Upper lobe of right lung (tissue), 1 donor: ENCODE measurements at regions not wholly inside any gene's neighbourhood (a gene's known extent, or its start where the extent isn't known, plus 50 kb on each side); places are given as distances from the start of the nearest gene placed in this dataset.

Experiments used
- ATAC-seq: fragments of 200-7000 bp; cut with Tn5 transposase; one replicate; pipeline ENCODE4 v1.9.1; 2020; ENCODE audit warnings: mild to moderate bottlenecking, moderate library complexity
- DNase-seq: peaks from one replicate; pipeline ENCODE4 v3.0.0-alpha.2; 2020
- H3K27ac ChIP-seq: fragments of 200-600 bp; one replicate; pipeline ENCODE4 v1.8.0; 2022
- H3K27me3 ChIP-seq: fragments of 200-600 bp; one replicate; pipeline ENCODE4 v1.8.0; 2022; ENCODE audit warnings: mild to moderate bottlenecking
- H3K36me3 ChIP-seq: fragments of 200-600 bp; one replicate; pipeline ENCODE4 v1.8.0; 2022
- H3K4me1 ChIP-seq: fragments of 200-600 bp; one replicate; pipeline ENCODE4 v1.8.0; 2022
- H3K4me3 ChIP-seq: fragments of 200-600 bp; one replicate; pipeline ENCODE4 v1.8.0; 2022; ENCODE audit warnings: mild to moderate bottlenecking
- H3K9me3 ChIP-seq: fragments of 200-600 bp; one replicate; pipeline ENCODE4 v1.8.0; 2022
- intact Hi-C: fragments of 100-400 bp; cut with DNase I; formaldehyde crosslinking; loops from one replicate; pipeline ENCODE4 v1.11.0; 2022
- TF ChIP-seq, protein P1 (sequence below): fragments of 200-600 bp; IDR thresholded peaks from one replicate; pipeline ENCODE4 v1.8.0; 2022; ENCODE audit warnings: antibody characterized with exemption
- donor health status: DM: no; HTN: yes; CAD: no; lungs with severe emphysema.

DNA sequence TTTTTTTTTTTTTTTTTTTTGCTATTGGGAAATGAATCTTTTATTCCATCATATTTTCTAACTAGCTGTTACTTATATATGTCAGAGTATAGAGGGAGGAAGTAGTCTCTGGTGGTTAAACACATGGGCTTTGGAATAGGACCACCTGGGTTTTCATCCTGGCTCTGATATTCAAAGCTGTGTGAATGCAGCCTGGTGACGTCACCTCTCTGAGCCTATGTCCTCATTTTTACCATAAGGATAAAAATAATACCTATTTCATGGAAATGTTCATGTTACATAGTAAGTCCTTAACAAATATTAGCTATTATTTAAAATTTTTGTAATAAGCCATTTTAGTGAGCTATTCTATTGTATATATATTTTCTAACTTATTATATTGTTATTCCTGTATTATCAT lies 58.8 kb upstream of the TOX2 start:
- intact Hi-C loops: no loop called here
- ATAC-seq (no peak), DNase-seq (no peak)
- no peaks in the 10 kb centered on the region for H3K36me3 ChIP-seq
- TF ChIP-seq, protein P1, sequence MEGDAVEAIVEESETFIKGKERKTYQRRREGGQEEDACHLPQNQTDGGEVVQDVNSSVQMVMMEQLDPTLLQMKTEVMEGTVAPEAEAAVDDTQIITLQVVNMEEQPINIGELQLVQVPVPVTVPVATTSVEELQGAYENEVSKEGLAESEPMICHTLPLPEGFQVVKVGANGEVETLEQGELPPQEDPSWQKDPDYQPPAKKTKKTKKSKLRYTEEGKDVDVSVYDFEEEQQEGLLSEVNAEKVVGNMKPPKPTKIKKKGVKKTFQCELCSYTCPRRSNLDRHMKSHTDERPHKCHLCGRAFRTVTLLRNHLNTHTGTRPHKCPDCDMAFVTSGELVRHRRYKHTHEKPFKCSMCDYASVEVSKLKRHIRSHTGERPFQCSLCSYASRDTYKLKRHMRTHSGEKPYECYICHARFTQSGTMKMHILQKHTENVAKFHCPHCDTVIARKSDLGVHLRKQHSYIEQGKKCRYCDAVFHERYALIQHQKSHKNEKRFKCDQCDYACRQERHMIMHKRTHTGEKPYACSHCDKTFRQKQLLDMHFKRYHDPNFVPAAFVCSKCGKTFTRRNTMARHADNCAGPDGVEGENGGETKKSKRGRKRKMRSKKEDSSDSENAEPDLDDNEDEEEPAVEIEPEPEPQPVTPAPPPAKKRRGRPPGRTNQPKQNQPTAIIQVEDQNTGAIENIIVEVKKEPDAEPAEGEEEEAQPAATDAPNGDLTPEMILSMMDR: no peak
- no peak overlapping the region for H3K4me3 ChIP-seq
- peaks cover 3% of the 10 kb centered on the region for H3K4me1 ChIP-seq
- no peaks in the 10 kb centered on the region for H3K27me3 ChIP-seq
- no peak overlapping the region for H3K27ac ChIP-seq
- H3K9me3 ChIP-seq: no peaks in the 10 kb centered on the region

DNA sequence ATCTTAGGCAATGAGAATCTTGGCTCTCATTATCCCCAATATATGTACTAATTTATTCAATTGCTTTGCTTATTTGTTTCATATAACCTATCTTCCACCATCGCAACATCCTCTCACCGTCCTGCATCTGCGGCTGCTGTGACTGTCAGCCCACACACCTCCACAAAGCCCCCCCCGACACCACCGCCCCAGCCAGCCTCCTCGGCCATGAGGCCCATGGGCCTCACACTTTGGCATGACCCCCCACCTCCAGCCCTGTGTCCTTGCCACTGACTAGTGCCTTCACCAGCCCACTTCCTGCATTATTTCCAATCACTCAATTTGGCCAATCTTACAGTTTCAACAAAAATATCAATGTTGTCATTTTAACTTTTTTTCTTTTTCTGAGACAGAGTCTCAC lies 60.7 kb upstream of the TOX2 start:
- DNase-seq: no peak

DNA sequence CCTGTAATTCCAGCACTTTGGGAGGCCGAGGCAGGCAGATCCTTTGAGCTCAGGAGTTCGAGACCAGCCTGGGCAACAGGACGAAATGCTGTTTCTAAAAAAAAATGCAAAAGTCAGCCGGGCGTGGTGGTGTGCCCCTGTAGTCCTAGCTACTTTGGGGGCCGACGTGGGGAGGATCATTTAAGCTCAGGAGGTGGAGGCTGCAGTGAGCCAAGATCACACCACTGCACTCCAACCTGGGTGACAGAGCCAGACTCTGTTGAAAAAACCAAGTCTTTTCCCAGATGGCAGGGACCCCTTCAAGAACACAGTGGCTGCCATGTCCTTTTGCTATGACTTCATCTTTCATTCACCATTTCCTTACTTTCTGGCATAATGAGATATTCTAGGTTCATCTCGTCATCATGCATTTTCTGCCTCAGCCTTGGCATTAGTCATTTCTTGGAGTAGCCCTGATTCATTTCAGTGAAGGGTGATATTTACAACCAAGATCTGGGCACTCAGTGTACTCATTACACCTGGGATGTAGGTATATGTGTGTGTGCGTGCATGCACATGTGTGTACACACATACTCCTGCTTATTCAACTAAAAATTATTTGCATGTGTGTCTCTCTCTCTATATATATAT lies 61.4 kb upstream of the TOX2 start:
- Histone ChIP-seq H3K9me3 (no peaks in the 10 kb centered on the region), H3K4me3 (no peak overlapping the region), H3K36me3 (no peaks in the 10 kb centered on the region), H3K27ac (no peak overlapping the region), H3K4me1 (peaks cover 19% of the 10 kb centered on the region), H3K27me3 (no peaks in the 10 kb centered on the region)
- TF ChIP-seq, protein P1: no peak
- no peak for DNase-seq
- intact Hi-C loops: no loop called here
- ATAC-seq: no peak

More for the DNA sequence above, 60.7 kb upstream of the TOX2 start:
- intact Hi-C loops: no loop called here
- Histone ChIP-seq H3K9me3 (no peaks in the 10 kb centered on the region), H3K27ac (no peak overlapping the region), H3K27me3 (no peaks in the 10 kb centered on the region), H3K4me3 (no peak overlapping the region), H3K4me1 (peaks cover 13% of the 10 kb centered on the region), H3K36me3 (no peaks in the 10 kb centered on the region)
- ATAC-seq: no peak
- TF ChIP-seq, protein P1: no peak

DNA sequence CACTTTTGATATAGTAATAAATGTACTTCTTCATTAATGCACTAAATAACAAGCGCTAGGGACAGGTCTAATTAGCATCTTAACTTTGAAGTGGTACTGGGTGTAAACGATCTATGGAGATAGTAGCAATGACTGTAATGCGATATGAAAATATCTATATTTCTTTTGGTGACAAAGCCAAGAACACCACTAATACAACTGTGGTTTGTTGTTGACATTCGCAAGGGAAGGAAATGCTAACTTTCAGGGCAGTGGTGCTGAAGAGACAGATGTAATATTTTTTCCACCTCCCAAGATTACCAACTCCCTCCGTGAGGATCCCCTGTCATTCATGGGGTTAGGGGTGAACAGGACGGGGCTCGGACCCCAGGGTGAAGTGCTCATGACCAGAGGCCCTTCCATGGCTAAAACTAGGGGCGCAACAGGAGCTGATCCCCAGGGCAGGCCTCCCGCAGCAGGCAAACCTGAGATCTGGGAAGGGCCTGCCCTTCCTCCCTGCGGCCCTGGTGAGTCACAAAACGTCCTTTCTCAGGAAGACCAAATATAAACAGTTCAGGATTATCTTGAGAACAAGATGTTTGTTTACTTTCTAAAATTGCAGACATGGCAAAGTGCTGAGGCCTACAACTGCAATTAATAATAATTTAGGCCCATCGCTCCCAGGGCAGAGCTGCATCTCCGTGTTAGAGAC lies 65.0 kb upstream of the TOX2 start:
- TF ChIP-seq, protein P1: no peak
- Histone ChIP-seq H3K27me3 (no peaks in the 10 kb centered on the region), H3K27ac (peak overlapping the region; percentile 72), H3K36me3 (no peaks in the 10 kb centered on the region), H3K9me3 (no peaks in the 10 kb centered on the region), H3K4me1 (peaks cover 28% of the 10 kb centered on the region), H3K4me3 (no peak overlapping the region)
- intact Hi-C loops: no loop called here
- ATAC-seq: peak; percentile 74
- no peak for DNase-seq

DNA sequence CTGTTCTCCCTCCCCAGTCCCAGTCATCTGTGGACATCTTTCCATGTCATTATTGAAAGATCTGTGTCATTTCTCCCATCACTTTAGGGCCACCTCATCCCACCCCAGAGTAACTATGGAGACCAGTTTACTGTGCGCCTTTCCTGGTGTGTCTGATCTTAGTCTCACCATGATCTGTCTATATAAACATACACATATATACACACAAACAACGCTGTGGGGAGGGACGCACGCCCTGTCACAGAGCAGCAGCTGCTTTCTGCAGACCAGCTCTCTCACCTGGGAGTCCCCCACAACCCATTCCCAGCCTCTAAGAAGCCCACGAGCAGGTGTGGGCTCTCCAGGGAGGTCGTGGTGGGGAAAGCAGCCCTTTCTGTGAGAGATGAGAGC lies 68.1 kb upstream of the TOX2 start:
- no peak for DNase-seq
- no peak overlapping the region for H3K4me3 ChIP-seq
- TF ChIP-seq, protein P1: no peak
- intact Hi-C loops: no loop called here
- ATAC-seq: no peak
- no peaks in the 10 kb centered on the region for H3K9me3 ChIP-seq
- H3K4me1 ChIP-seq: peaks cover 32% of the 10 kb centered on the region
- no peak overlapping the region for H3K27ac ChIP-seq
- H3K27me3 ChIP-seq: no peaks in the 10 kb centered on the region
- no peaks in the 10 kb centered on the region for H3K36me3 ChIP-seq
